ENCODE measurements at regions not wholly inside any gene's neighbourhood (a gene's known extent, or its start where the extent isn't known, plus 50 kb on each side); places are given as distances from the start of the nearest gene placed in this dataset.

DNA sequence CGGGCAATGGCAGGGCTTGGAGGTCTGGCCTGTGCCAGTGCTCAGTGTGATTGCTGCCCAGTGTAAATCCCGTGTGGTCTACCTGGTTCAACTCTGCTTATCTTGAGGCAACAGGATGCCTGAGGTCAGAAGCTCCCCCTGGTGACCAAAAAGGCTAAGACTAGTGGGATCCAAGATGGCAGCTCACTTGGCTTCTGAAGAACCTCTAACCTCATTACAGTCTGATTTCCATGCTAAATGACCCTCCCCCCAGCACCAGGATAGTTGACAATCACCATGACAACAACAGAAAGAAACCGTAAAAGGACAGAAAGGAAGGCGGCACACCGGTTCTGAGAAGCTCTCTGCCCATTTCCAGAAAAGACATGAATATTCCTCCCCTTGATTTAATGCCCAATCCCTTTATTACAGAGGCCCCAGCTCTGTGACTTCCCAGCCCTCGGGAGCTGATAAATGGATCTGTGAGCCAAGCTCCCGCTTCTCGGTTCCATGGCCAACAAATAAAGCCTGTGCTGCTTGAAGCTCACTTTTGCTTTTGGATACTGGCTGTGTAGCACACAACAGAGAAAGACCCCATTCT is 398.4 kb downstream of the CTTN start:
- DNase-seq (ENCODE audit: low read depth): no peak

GRCh38 chr11:70798296-70798695 is 400.0 kb downstream of the CTTN start:
- DNase-seq (ENCODE audit: low read depth): no peak

- no peak for DNase-seq (ENCODE audit: low read depth)
These were observed 401.1 kb downstream of the CTTN start for GRCh38 chr11:70799386-70799785.

GRCh38 chr11:70802185-70802584 is 403.9 kb downstream of the CTTN start:
- DNase-seq (ENCODE audit: low read depth): no peak

- no peak for DNase-seq (ENCODE audit: low read depth)
These were observed 406.0 kb downstream of the CTTN start for GRCh38 chr11:70804139-70804837.

DNA sequence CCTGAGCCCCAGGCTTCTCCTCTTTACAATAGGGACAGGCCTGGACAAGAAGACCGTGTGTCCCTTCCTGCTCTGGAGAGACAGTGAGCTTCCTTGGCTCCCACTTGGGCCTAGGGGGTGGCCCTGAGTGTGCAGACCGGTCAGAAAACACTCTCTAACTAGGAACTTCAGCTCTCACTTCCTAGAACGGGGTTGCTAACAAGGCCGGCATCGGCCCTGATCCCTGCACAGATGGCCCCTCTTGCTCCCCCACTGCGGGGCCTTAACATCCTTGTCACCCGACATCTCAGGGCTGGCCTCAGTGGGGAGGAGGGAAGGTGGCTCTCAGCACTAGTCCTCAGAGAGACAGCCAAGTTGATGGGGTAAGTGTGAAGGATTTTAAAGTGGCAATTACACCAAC is 406.9 kb downstream of the CTTN start:
- DNase-seq (ENCODE audit: low read depth): no peak

- no peak for DNase-seq (ENCODE audit: low read depth)
These were observed 407.6 kb downstream of the CTTN start for GRCh38 chr11:70805971-70806370.

DNA sequence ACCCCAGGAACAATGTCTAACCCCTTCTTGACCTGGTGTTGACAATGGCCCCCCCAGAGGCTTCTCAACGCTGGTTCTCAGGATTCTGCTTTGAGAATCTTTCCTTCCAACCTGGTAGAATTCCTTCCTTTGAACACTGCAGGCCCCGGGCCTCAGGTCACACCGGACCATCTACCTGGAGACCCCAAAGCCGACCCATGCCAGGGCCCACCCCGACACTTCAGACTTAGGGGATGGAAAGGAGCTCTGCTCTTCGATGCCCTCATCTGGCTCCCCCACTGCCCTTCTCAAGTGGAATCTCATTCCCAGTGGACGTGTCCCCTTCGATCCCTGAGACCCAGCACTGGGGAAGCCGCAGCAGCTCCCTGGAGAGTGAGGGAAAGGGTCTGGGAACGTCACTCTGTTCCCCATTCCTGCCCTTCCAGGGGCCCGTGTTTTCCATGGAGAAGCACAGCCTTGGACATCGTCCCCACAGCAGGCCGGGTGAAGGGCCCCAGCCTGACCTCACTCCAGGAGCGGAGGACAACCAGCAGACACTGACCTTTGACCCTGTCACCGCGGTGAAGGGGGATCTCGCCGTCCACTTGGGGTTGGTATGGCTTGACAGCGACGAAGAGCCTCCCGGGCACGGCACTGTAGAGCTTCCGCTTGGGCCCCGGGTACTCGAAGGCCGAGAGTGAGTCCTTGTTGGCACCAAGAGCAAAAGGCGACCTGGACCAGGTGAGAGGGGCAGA is 408.3 kb downstream of the CTTN start:
- DNase-seq (ENCODE audit: low read depth): no peak

DNA sequence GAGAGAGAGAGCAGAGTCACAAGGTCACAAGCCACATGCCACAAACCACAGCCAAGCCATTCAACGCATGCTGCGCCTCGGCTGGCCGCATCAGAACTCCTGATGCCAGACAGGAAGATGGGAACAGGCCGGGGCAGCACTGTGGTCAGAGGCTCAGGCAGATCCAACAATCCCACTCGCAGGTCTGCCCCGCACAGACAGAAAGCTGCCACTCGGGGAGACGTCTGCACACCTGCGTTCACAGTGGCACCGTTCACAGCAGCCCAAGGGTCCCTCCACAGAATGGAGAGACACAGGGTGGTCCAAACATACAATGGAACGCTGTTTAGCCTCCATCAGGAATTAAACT is 408.8 kb downstream of the CTTN start:
- no peak for DNase-seq (ENCODE audit: low read depth)

DNA sequence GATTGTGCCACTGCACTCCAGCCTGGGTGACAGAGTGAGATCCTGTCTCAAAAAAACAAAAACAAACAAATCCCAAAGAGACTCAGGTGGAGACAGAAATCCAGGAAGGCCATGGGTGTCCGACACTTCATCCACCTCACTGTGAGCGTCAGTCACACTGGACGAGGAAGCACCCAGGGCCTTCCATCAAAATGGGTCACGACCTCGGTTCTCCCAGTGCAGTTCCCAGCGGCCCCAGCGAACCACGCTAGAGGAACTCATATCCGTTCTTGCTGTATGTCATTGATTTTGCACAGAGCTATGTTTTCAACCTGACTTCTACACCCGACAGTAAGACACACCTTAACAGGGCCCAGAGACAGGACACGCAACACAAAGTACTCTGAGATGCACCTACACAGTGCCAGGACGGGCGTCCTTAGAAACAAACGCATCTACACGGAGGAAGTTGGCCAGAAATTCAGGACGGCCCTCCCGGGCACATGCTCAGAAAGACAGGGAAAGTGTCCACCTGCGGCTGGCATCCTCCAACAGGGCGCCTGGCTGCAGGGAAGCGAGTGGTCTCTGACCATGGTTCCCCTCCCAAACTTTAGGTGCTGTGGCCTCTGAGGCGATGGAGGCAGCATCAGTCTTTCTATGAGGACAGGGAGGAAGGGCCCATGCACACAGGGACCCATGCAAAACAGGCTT is 410.5 kb downstream of the CTTN start:
- no peak for DNase-seq (ENCODE audit: low read depth)

GRCh38 chr11:70810133-70810532 is 411.8 kb downstream of the CTTN start:
- no peak for DNase-seq (ENCODE audit: low read depth)

DNA sequence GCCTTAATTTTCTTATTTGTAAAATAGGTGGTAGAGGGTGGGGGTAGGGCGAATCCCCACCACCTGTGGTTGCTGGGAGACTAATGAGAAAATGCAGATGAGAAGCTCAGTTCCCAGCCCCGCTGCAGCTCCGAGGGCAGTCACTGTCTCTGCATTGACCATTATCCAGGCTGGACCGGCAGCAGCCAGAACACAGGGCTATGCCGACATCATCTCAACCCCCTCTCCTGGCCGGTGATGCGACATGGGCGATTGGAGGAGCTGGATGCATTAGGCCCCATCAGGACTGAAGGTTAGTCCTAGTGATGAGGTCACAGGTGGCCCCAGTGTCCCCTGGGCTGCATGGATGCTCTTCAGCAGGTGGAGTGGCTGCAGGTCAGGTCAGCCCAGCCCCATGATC is 412.4 kb downstream of the CTTN start:
- no peak for DNase-seq (ENCODE audit: low read depth)

GRCh38 chr11:70811483-70811882 is 413.2 kb downstream of the CTTN start:
- no peak for DNase-seq (ENCODE audit: low read depth)

DNA sequence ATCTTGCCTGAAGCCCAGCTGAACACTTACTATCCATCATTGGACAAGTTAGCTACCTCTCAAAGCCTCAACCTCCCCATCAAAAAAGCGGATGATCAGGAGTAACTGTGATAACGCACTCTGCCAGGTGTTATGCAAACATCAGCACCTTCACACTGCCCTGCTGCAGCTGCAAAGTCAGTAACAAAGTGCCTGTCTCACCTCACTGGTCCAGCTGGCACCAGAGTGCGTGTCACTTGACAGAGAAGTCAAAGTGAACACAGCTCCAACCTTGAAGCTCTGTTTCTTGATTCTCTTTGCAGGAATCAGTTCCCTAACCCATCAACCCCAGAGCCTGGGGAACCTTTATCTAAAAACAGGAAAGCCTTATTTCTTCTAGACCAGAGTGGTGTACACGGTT is 413.6 kb downstream of the CTTN start:
- no peak for DNase-seq (ENCODE audit: low read depth)

DNA sequence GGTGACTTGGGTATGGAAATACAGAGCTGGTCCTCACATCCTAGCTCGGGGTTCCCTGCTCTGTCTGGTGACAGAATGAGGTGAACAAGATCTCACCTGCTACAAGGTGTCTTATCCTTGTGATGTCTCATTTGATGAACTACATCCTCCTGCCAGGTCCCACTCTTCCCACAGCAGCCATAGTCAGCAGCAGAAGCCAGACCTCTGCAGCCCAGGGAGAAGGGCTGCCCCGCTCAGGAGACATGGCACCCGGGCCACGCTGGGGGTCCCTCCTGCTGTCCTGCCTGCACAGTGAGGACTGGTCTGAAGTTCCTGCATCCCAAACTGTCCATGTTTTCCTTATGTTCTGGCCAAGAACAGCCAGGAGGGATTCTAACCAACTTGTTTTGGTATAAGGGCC is 414.1 kb downstream of the CTTN start:
- DNase-seq (ENCODE audit: low read depth): no peak

- DNase-seq (ENCODE audit: low read depth): no peak
These were observed 415.3 kb downstream of the CTTN start for GRCh38 chr11:70813651-70814050.

GRCh38 chr11:70815485-70815832 is 417.1 kb downstream of the CTTN start:
- DNase-seq (ENCODE audit: low read depth): no peak

DNA sequence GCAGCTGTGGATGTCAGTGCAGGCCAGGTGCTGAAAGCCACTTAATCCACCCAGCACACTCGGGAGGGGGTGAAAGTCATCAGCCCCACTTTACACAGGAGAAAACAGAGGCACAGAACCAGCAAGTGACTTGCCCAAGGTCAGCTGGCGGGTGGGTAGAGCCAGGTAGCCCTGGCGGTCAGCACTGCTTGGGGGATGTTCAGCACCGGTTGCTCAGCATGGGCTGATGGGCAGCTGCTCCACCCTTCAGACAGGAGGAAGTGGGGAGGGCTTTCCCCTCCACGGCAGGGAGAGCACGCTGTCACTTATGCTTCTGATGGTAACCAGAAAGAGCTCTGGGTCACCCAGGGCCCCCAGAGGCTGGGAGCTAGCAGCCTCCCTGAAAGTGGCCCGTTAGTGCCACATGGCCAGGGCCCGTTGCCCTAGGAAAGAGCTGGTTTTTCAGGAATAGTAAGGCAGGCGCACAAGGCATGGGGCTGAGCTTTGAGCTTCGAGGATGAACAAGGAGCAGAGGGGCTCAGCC is 417.9 kb downstream of the CTTN start:
- no peak for DNase-seq (ENCODE audit: low read depth)

- no peak for DNase-seq (ENCODE audit: low read depth)
These were observed 420.0 kb downstream of the CTTN start for GRCh38 chr11:70818351-70818750.

- no peak for DNase-seq (ENCODE audit: low read depth)
These were observed 420.7 kb downstream of the CTTN start for GRCh38 chr11:70819022-70819421.

GRCh38 chr11:70820311-70820710 is 422.0 kb downstream of the CTTN start:
- DNase-seq (ENCODE audit: low read depth): no peak

DNA sequence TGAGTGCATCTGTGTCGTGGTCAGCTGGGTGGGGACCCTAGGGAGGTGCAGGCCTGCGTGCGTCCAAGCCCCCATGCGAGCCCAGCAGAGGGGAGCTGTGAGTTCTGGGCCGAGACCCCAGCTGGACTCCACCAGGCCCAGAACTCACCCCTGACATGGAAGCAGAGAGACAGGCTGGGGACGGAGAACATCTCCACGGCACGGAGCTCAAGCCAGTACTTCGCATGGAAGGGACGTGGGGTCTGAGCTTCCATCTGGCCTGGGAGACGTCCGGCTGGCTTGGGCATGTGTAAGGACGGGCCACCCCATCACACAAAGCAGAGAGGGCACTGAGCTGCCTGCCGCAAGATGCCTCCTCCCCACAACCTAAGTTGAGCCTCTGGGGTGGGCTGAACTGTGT is 422.4 kb downstream of the CTTN start:
- no peak for DNase-seq (ENCODE audit: low read depth)

- DNase-seq (ENCODE audit: low read depth): no peak
These were observed 425.4 kb downstream of the CTTN start for GRCh38 chr11:70823771-70824170.
